ENCODE measurements at regions not wholly inside any gene's neighbourhood (a gene's known extent, or its start where the extent isn't known, plus 50 kb on each side); places are given as distances from the start of the nearest gene placed in this dataset.

GRCh38 chr3:53974324-53974723, 82.7 kb upstream of the SELENOK start:
- Histone ChIP-seq H3K4me1 (ENCODE audit: control insufficient read depth, insufficient read depth, low read length) (no peaks in the 10 kb centered on the region), H3K27me3 (ENCODE audit: control insufficient read depth, insufficient read depth, low read length) (no peaks in the 10 kb centered on the region; the same call in 1 of the 2 replicates), H3K36me3 (ENCODE audit: control insufficient read depth, insufficient read depth, low read length) (no peaks in the 10 kb centered on the region), H3K4me3 (ENCODE audit: low read depth in 2 of 2, low read length in 2 of 2) (no peak overlapping the region), H3K9me3 (ENCODE audit: control insufficient read depth, insufficient read depth, low read depth, low read length) (no peaks in the 10 kb centered on the region), H3K27ac (ENCODE audit: low read length) (no peak overlapping the region)
- no peak for DNase-seq (ENCODE audit: low read depth, low spot score)
- ChIA-PET POLR2A (no interaction called here), CTCF (no interaction called here)
- in situ Hi-C loops (cut with HindIII; ENCODE audit: low pct_unique_long_range_greater_than_20kb, low sequenced_read_pairs): no loop called here
- intact Hi-C loops (cut with micrococcal nuclease; ENCODE audit: unreplicated experiment): no loop called here
- TF ChIP-seq CTCF (IDR thresholded peaks at IDR 0.05) (no peak), SIN3A (IDR thresholded peaks at IDR 0.05; ENCODE audit: borderline replicate concordance, insufficient read depth, low read depth, low read length) (no peak), POLR2AphosphoS5 (IDR thresholded peaks at IDR 0.05; ENCODE audit: low read depth, low read length) (no peak), TCF7L2 (IDR thresholded peaks at IDR 0.05; ENCODE audit: low read depth, low read length) (no peak), REST (IDR thresholded peaks at IDR 0.05; ENCODE audit: insufficient read depth in 1 of 2, low read depth in 2 of 2, low read length in 1 of 2) (no peak)
- ATAC-seq: no peak
- no TSS peak for BruUV-seq (replicated peaks)

GRCh38 chr3:53973905-53974304, 82.2 kb upstream of the SELENOK start:
- no peak for DNase-seq (ENCODE audit: low read depth, low spot score)
- Histone ChIP-seq H3K4me1 (ENCODE audit: control insufficient read depth, insufficient read depth, low read length) (no peaks in the 10 kb centered on the region), H3K36me3 (ENCODE audit: control insufficient read depth, insufficient read depth, low read length) (no peaks in the 10 kb centered on the region), H3K9me3 (ENCODE audit: control insufficient read depth, insufficient read depth, low read depth, low read length) (no peaks in the 10 kb centered on the region), H3K27me3 (ENCODE audit: control insufficient read depth, insufficient read depth, low read length) (no peaks in the 10 kb centered on the region; the same call in 1 of the 2 replicates), H3K27ac (ENCODE audit: low read length) (no peak overlapping the region), H3K4me3 (ENCODE audit: low read depth in 2 of 2, low read length in 2 of 2) (no peak overlapping the region)
- TF ChIP-seq POLR2AphosphoS5 (IDR thresholded peaks at IDR 0.05; ENCODE audit: low read depth, low read length) (no peak), CTCF (IDR thresholded peaks at IDR 0.05) (no peak), TCF7L2 (IDR thresholded peaks at IDR 0.05; ENCODE audit: low read depth, low read length) (no peak), REST (IDR thresholded peaks at IDR 0.05; ENCODE audit: insufficient read depth in 1 of 2, low read depth in 2 of 2, low read length in 1 of 2) (no peak), SIN3A (IDR thresholded peaks at IDR 0.05; ENCODE audit: borderline replicate concordance, insufficient read depth, low read depth, low read length) (no peak)
- in situ Hi-C loops (cut with HindIII; ENCODE audit: low pct_unique_long_range_greater_than_20kb, low sequenced_read_pairs): no loop called here
- no TSS peak for BruUV-seq (replicated peaks)
- ChIA-PET POLR2A (no interaction called here), CTCF (no interaction called here)
- intact Hi-C loops (cut with micrococcal nuclease; ENCODE audit: unreplicated experiment): no loop called here
- no peak for ATAC-seq
